AG20443 (cell line): ENCODE measurements at regions not wholly inside any gene's neighbourhood (a gene's known extent, or its start where the extent isn't known, plus 50 kb on each side); places are given as distances from the start of the nearest gene placed in this dataset.

Experiments used
- DNase-seq: peaks from one replicate; pipeline ENCODE4 v3.0.0; 2012; ENCODE audit warnings: low spot score, mixed read lengths

GRCh38 chr14:104341532-104342434 lies 203.4 kb downstream of the KIF26A start:
- peak; percentile 46 for DNase-seq

GRCh38 chr14:104342435-104343293 lies 204.3 kb downstream of the KIF26A start:
- no peak for DNase-seq

GRCh38 chr14:104343294-104343625 lies 204.9 kb downstream of the KIF26A start:
- DNase-seq = no peak

GRCh38 chr14:104343690-104344640 lies 205.6 kb downstream of the KIF26A start:
- no peak for DNase-seq

GRCh38 chr14:104344818-104345620 lies 206.6 kb downstream of the KIF26A start:
- DNase-seq = no peak

GRCh38 chr14:104345621-104346462 lies 207.5 kb downstream of the KIF26A start:
- DNase-seq = no peak

GRCh38 chr14:104346608-104347007 lies 208.2 kb downstream of the KIF26A start:
- DNase-seq = no peak

- DNase-seq = no peak
These were observed 210.4 kb downstream of the KIF26A start for GRCh38 chr14:104348741-104349140.

- no peak for DNase-seq
These were observed 211.6 kb downstream of the KIF26A start for GRCh38 chr14:104349950-104350349.

- DNase-seq = no peak
These were observed 212.2 kb downstream of the KIF26A start for GRCh38 chr14:104350463-104351185.

GRCh38 chr14:104351849-104352492 lies 213.6 kb downstream of the KIF26A start:
- DNase-seq = no peak

- no peak for DNase-seq
These were observed 214.3 kb downstream of the KIF26A start for GRCh38 chr14:104352493-104353220.

GRCh38 chr14:104353221-104353920 lies 215.0 kb downstream of the KIF26A start:
- DNase-seq = no peak

GRCh38 chr14:104353921-104354701 lies 215.7 kb downstream of the KIF26A start:
- no peak for DNase-seq

GRCh38 chr14:104355101-104356019 lies 217.0 kb downstream of the KIF26A start:
- DNase-seq = no peak
